ENCODE measurements at regions not wholly inside any gene's neighbourhood (a gene's known extent, or its start where the extent isn't known, plus 50 kb on each side); places are given as distances from the start of the nearest gene placed in this dataset.

DNA sequence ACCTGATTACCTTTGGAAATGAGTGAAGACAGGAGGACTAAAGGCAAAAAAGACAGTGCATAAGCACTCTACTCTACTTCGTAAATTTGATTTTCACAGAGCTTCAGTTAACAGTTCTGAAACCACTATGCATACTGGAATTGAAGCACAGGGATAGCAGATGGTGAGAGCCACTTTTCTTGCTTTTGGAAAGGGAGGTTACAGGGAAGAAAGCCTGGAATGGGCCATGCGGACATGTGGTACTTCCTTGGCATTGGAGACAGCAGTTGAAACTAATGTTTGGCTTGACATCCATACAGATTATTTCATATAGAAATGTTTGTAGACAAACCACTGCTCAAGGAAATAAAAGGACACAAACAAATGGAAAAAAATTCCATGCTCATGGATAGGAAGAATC, 585.6 kb upstream of the RAB6C start:
- intact Hi-C loops (cut with DNase I; ENCODE audit: low total_unique reads), result loop anchor here (10.0 kb wide), 1 partner anchor 659 kb away; no protein-coding TSS in a partner anchor
- no peaks in the 10 kb centered on the region for H3K27me3 ChIP-seq
- no peak overlapping the region for H3K27ac ChIP-seq
- no peaks in the 10 kb centered on the region for H3K9me3 ChIP-seq
- DNase-seq (no peak), ATAC-seq (no peak)
- TF ChIP-seq POLR2A (IDR thresholded peaks at IDR 0.05), result no peak
- TF ChIP-seq, protein P1, sequence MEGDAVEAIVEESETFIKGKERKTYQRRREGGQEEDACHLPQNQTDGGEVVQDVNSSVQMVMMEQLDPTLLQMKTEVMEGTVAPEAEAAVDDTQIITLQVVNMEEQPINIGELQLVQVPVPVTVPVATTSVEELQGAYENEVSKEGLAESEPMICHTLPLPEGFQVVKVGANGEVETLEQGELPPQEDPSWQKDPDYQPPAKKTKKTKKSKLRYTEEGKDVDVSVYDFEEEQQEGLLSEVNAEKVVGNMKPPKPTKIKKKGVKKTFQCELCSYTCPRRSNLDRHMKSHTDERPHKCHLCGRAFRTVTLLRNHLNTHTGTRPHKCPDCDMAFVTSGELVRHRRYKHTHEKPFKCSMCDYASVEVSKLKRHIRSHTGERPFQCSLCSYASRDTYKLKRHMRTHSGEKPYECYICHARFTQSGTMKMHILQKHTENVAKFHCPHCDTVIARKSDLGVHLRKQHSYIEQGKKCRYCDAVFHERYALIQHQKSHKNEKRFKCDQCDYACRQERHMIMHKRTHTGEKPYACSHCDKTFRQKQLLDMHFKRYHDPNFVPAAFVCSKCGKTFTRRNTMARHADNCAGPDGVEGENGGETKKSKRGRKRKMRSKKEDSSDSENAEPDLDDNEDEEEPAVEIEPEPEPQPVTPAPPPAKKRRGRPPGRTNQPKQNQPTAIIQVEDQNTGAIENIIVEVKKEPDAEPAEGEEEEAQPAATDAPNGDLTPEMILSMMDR (IDR thresholded peaks at IDR 0.05 in 4 of 5, conservative IDR thresholded peaks at IDR 0.05 in 1 of 5), result no peak
- no peaks in the 10 kb centered on the region for H3K4me1 ChIP-seq
- H3K36me3 ChIP-seq, result no peaks in the 10 kb centered on the region
- no peak overlapping the region for H3K4me3 ChIP-seq
- in situ Hi-C loops (cut with MboI; ENCODE audit: low sequenced_read_pairs in 4 of 4), result no loop called here

DNA sequence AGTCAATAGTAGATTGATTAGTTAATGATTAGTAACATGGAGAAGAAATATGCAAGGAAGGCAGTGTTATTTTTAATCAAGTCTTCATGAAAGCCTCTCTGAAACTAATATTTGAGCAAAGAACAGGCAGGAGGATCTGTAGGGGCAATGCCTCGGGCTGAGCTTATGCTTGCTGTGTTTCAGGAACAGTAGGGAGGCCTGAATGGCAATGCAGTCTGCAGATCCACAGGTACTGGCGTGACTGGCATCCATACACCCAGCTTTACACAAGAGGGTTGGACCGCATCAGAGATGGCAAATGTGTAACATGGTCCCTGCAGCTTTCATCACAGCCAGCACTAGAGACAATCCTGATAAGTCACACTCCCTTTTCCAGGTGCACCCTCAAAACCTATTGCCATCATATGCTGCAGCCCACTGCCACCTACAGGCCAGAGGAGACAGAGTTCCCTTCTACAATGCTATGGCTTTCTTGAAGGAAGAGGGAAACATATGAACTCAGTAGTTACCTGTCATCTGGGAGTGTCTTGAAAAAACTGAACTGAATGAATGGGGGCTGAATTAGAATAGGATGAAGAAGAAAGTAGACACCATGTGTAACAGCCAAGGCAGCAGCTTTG, 582.4 kb upstream of the RAB6C start:
- ATAC-seq (peak; percentile 87 to 99), DNase-seq (peak; percentile 44 to 74)
- TF ChIP-seq, protein P1 (IDR thresholded peaks at IDR 0.05 in 4 of 5, conservative IDR thresholded peaks at IDR 0.05 in 1 of 5), result peak; percentile 37 to 74 (median 61)
- TF ChIP-seq POLR2A (IDR thresholded peaks at IDR 0.05), result no peak
- H3K36me3 ChIP-seq, result no peaks in the 10 kb centered on the region
- H3K4me1 ChIP-seq, result no peaks in the 10 kb centered on the region
- intact Hi-C loops (cut with DNase I; ENCODE audit: low total_unique reads) (loop anchor here (5.0 to 10.0 kb wide), 2 partner anchors 100 to 662 kb away; no protein-coding TSS in a partner anchor), in situ Hi-C loops (cut with MboI; ENCODE audit: low sequenced_read_pairs in 4 of 4) (no loop called here)
- no peak overlapping the region for H3K27ac ChIP-seq
- no peak overlapping the region for H3K4me3 ChIP-seq
- no peaks in the 10 kb centered on the region for H3K9me3 ChIP-seq
- H3K27me3 ChIP-seq, result no peaks in the 10 kb centered on the region

DNA sequence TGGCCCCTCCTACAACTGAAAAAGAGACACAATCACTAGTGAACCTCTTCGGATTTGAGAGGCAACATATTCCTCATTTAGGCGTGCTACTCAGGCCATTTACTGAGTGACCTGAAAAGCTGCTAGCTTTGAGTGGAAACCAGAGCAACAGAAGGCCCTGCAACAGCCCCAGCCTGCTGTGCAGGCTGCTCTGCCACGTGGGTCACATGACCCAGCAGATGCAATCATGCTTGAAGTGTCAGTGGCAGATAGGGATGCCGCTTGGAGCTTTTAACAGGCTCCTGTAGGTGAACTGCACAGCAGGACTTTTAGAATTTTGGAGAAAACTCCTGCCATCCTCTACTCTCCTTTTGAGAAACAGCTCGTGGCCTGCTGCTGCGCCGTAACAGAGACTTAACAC, 578.6 kb upstream of the RAB6C start:
- Histone ChIP-seq H3K9me3 (no peaks in the 10 kb centered on the region), H3K4me3 (no peak overlapping the region), H3K27ac (no peak overlapping the region), H3K27me3 (no peaks in the 10 kb centered on the region), H3K36me3 (no peaks in the 10 kb centered on the region), H3K4me1 (peaks cover 0 to 17% of the 10 kb centered on the region in 2 donors)
- TF ChIP-seq, protein P1 (IDR thresholded peaks at IDR 0.05 in 4 of 5, conservative IDR thresholded peaks at IDR 0.05 in 1 of 5), result no peak
- in situ Hi-C loops (cut with MboI; ENCODE audit: low sequenced_read_pairs in 4 of 4) (no loop called here), intact Hi-C loops (cut with DNase I; ENCODE audit: low total_unique reads) (no loop called here)
- DNase-seq, result no peak
- no peak for ATAC-seq

DNA sequence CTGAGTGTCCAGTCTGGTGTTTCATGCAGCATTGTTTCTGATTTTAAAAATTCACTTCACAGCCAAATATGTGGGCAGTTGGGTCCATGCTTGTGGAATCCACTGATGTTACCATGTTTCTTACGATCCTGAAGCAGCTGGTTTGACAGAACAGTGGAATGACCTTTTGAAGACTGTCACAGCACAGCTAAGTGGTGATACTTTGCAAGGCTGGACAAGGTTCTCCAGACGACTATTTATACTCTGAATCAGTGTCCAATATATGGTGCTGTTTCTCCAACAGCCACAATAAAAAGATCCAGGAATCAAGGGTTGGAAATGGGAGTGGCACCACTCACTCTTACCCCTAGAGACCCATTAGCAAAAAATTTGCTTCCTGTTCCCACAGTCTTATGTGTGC, 577.4 kb upstream of the RAB6C start:
- H3K27ac ChIP-seq, result no peak overlapping the region
- no peaks in the 10 kb centered on the region for H3K9me3 ChIP-seq
- DNase-seq, result no peak
- in situ Hi-C loops (cut with MboI; ENCODE audit: low sequenced_read_pairs in 4 of 4), result no loop called here
- H3K4me1 ChIP-seq, result peaks cover 0 to 17% of the 10 kb centered on the region in 2 donors
- H3K27me3 ChIP-seq, result no peaks in the 10 kb centered on the region
- intact Hi-C loops (cut with DNase I; ENCODE audit: low total_unique reads), result no loop called here
- ATAC-seq, result no peak
- no peak overlapping the region for H3K4me3 ChIP-seq
- no peaks in the 10 kb centered on the region for H3K36me3 ChIP-seq
- no peak for TF ChIP-seq POLR2A (IDR thresholded peaks at IDR 0.05)
- TF ChIP-seq, protein P1 (IDR thresholded peaks at IDR 0.05 in 4 of 5, conservative IDR thresholded peaks at IDR 0.05 in 1 of 5), result no peak
